B cell (primary cell): ENCODE measurements at regions not wholly inside any gene's neighbourhood (a gene's known extent, or its start where the extent isn't known, plus 50 kb on each side); places are given as distances from the start of the nearest gene placed in this dataset.

Experiments
- ATAC-seq: fragments of 200-7000 bp; cut with Tn5 transposase; one replicate; pipeline ENCODE4 v1.10.0; 2021; ENCODE audit warnings: low read depth, mild to moderate bottlenecking, moderate number of reproducible peaks, moderate library complexity
- CTCF ChIA-PET: fragments of 350-600 bp; sonication (Branson Sonifier 250); formaldehyde crosslinking; loops from one replicate; lab custom pipeline; 2021; ENCODE audit warnings: antibody characterized with exemption, inconsistent platforms; lab: Charles Lee
- POLR2A ChIA-PET: fragments of 350-600 bp; sonication (Branson Sonifier 250); formaldehyde crosslinking; loops from one replicate; lab custom pipeline; 2021; ENCODE audit warnings: antibody characterized with exemption; lab: Charles Lee
- DNase-seq: peaks from one replicate; pipeline ENCODE4 v3.0.0; 2013
- H2AFZ ChIP-seq: 2 replicates; pipeline ENCODE4 v1.6.1; 2012; ENCODE audit warnings: mild to moderate bottlenecking, low read depth, low read length; ENCODE audit not compliant: insufficient read depth, poor library complexity, severe bottlenecking
- H3K27ac ChIP-seq, 2 donors: 1 replicate in 1 of 2; 2 replicates in 1 of 2; pipeline ENCODE4 v1.5.1; 2012 to 2013; ENCODE audit warnings: low read length in 2 of 2, mild to moderate bottlenecking in 2 of 2, moderate library complexity in 1 of 2
- H3K27me3 ChIP-seq, 4 experiments: fragments of 200-600 bp in 1 of 4; sonication (generic) in 1 of 4; replicated peaks in 1 of 4; 1 replicate in 2 of 4; 2 replicates in 2 of 4; pipeline versions ENCODE4 v1.6.1 to v1.7.0; 2013 to 2016; ENCODE audit warnings: low read length in 3 of 4, mild to moderate bottlenecking in 2 of 4, mixed read lengths in 1 of 4, moderate library complexity in 1 of 4; ENCODE audit not compliant: insufficient read depth in 4 of 4, control insufficient read depth in 3 of 4; ENCODE audit errors: control extremely low read depth in 1 of 4
- H3K36me3 ChIP-seq, 2 experiments: replicated peaks in 1 of 2; 1 replicate in 1 of 2; 2 replicates in 1 of 2; pipeline versions ENCODE4 v1.6.1 to v1.7.1; 2013; ENCODE audit warnings: low read length in 1 of 2; ENCODE audit not compliant: insufficient read depth in 2 of 2, control insufficient read depth in 1 of 2; ENCODE audit errors: control extremely low read depth in 1 of 2, extremely low read depth in 1 of 2
- H3K4me1 ChIP-seq, 2 donors: fragments of 200-600 bp in 1 of 2; sonication (generic) in 1 of 2; 1 replicate in 1 of 2; 2 replicates in 1 of 2; pipeline versions ENCODE4 v1.5.1 to v1.6.1; 2013 to 2017; ENCODE audit warnings: low read length in 2 of 2; ENCODE audit not compliant: control insufficient read depth in 2 of 2, insufficient read depth in 2 of 2
- H3K4me2 ChIP-seq: replicated peaks from 2 replicates; pipeline ENCODE3; 2012; ENCODE audit warnings: mild to moderate bottlenecking, low read depth, low read length; ENCODE audit not compliant: poor library complexity, severe bottlenecking
- H3K4me3 ChIP-seq, 5 experiments: fragments of 200-600 bp in 1 of 5; sonication (generic) in 1 of 5; 1 replicate in 3 of 5; 2 replicates in 2 of 5; pipeline versions ENCODE4 v1.5.1 to v1.7.0; 2011 to 2016; ENCODE audit warnings: low read length in 4 of 5, mild to moderate bottlenecking in 4 of 5, low read depth in 2 of 5, control low read depth in 1 of 5, moderate library complexity in 1 of 5; ENCODE audit not compliant: insufficient read depth in 1 of 5; ENCODE audit errors: control extremely low read depth in 1 of 5, extremely low read depth in 1 of 5
- H3K79me2 ChIP-seq: fragments of 200-600 bp; sonication (generic); one replicate; pipeline ENCODE4 v1.6.0; 2016; ENCODE audit warnings: low read length; ENCODE audit not compliant: control insufficient read depth, insufficient read depth
- H3K9ac ChIP-seq: fragments of 200-600 bp; sonication (generic); 2 replicates; pipeline ENCODE4 v1.6.1; 2017; ENCODE audit warnings: mild to moderate bottlenecking, low read length, moderate library complexity
- H3K9me3 ChIP-seq, 3 donors: one replicate each; pipeline versions ENCODE4 v1.6.1 to v1.7.1; 2013; ENCODE audit warnings: low read length in 2 of 3; ENCODE audit not compliant: control insufficient read depth in 2 of 3, insufficient read depth in 1 of 3; ENCODE audit errors: control extremely low read depth in 1 of 3
- H4K20me1 ChIP-seq: 2 replicates; pipeline ENCODE4 v1.6.0; 2012; ENCODE audit warnings: mild to moderate bottlenecking, low read length; ENCODE audit not compliant: insufficient read depth, control insufficient read depth, poor library complexity, severe bottlenecking
- H3K27ac Mint-ChIP-seq: one replicate; pipeline ENCODE4 v1.8.0; 2021; ENCODE audit warnings: mixed read lengths
- H3K27me3 Mint-ChIP-seq: one replicate; pipeline ENCODE4 v1.8.0; 2021; ENCODE audit warnings: mixed read lengths
- H3K4me1 Mint-ChIP-seq: one replicate; pipeline ENCODE4 v1.8.0; 2021; ENCODE audit warnings: mixed read lengths
- H3K4me3 Mint-ChIP-seq: one replicate; pipeline ENCODE4 v1.8.0; 2021; ENCODE audit warnings: mixed read lengths
- H3K9me3 Mint-ChIP-seq: one replicate; pipeline ENCODE4 v1.8.0; 2022; ENCODE audit warnings: mixed read lengths; ENCODE audit not compliant: insufficient read depth
- CTCF ChIP-seq: fragments of 200-600 bp; IDR thresholded peaks from one replicate; pipeline ENCODE4 v1.8.0; 2022; ENCODE audit warnings: antibody characterized with exemption, mild to moderate bottlenecking
- EZH2 ChIP-seq: IDR thresholded peaks from 2 replicates; pipeline ENCODE4 v1.6.1; 2012; ENCODE audit warnings: borderline replicate concordance, low read depth, mild to moderate bottlenecking, moderate library complexity, low read length; ENCODE audit not compliant: insufficient read depth, poor library complexity, severe bottlenecking
- WGBS: methylation state at CpG from one replicate; pipeline ENCODE4 v1.1.5; 2013; ENCODE audit warnings: missing lambda C conversion rate; ENCODE audit not compliant: insufficient coverage; 5-methylcytosine and 5-hydroxymethylcytosine counted together
- intact Hi-C: fragments of 100-400 bp; cut with micrococcal nuclease; formaldehyde crosslinking; loops from one replicate; pipeline ENCODE4 v1.10.0; 2022

- DNase-seq (no peak), ATAC-seq (no peak)
- H3K27ac Mint-ChIP-seq, result no peak overlapping the region
- H3K27me3 ChIP-seq, result no peaks in the 10 kb centered on the region
- no peak for TF ChIP-seq CTCF
- no peak for TF ChIP-seq EZH2
- H3K4me3 ChIP-seq, result no peak overlapping the region
- H3K27me3 Mint-ChIP-seq, result peaks cover 11% of the 10 kb centered on the region
- ChIA-PET POLR2A (no interaction called here), CTCF (no interaction called here)
- intact Hi-C loops, result no loop called here
- H3K36me3 ChIP-seq, result no peaks in the 10 kb centered on the region
- H3K4me3 Mint-ChIP-seq, result no peak overlapping the region
- H3K4me1 ChIP-seq, result no peaks in the 10 kb centered on the region
- no peak overlapping the region for H3K27ac ChIP-seq
- no peaks in the 10 kb centered on the region for H3K4me1 Mint-ChIP-seq
- H4K20me1 ChIP-seq, result no peaks in the 10 kb centered on the region
- no peak overlapping the region for H3K4me2 ChIP-seq
- peaks cover 0 to 7% (median 0%) of the 10 kb centered on the region in 3 donors for H3K9me3 ChIP-seq
- no peaks in the 10 kb centered on the region for H3K79me2 ChIP-seq
- no peak overlapping the region for H2AFZ ChIP-seq
- no peak overlapping the region for H3K9ac ChIP-seq
- H3K9me3 Mint-ChIP-seq, result peaks cover 1% of the 10 kb centered on the region
- WGBS, result 87% methylated on average over 2 of the region's 3 CpGs
These were observed 84.5 kb upstream of the LRFN2 start for GRCh38 chr6:40671694-40672050.

GRCh38 chr6:40671001-40671693, 84.0 kb upstream of the LRFN2 start:
- WGBS, result 88% methylated on average over 15 of the region's 15 CpGs
- Histone ChIP-seq H3K4me2 (no peak overlapping the region), H3K9ac (no peak overlapping the region), H3K27ac (no peak overlapping the region), H2AFZ (no peak overlapping the region), H3K79me2 (no peaks in the 10 kb centered on the region), H3K4me3 (no peak overlapping the region), H3K9me3 (peaks cover 0 to 8% (median 0%) of the 10 kb centered on the region in 3 donors), H3K27me3 (no peaks in the 10 kb centered on the region), H3K36me3 (no peaks in the 10 kb centered on the region), H4K20me1 (no peaks in the 10 kb centered on the region), H3K4me1 (no peaks in the 10 kb centered on the region)
- DNase-seq (no peak), ATAC-seq (no peak)
- ChIA-PET CTCF (no interaction called here), POLR2A (no interaction called here)
- Mint-ChIP-seq H3K27me3 (peaks cover 10% of the 10 kb centered on the region), H3K9me3 (peaks cover 5% of the 10 kb centered on the region), H3K27ac (no peak overlapping the region), H3K4me3 (no peak overlapping the region), H3K4me1 (no peaks in the 10 kb centered on the region)
- TF ChIP-seq EZH2 (no peak), CTCF (no peak)
- intact Hi-C loops, result no loop called here
